ENCODE measurements at regions not wholly inside any gene's neighbourhood (a gene's known extent, or its start where the extent isn't known, plus 50 kb on each side); places are given as distances from the start of the nearest gene placed in this dataset.
A peak's percentile ranks its signal among the peaks of the same experiment; 100 is the strongest.

DNA sequence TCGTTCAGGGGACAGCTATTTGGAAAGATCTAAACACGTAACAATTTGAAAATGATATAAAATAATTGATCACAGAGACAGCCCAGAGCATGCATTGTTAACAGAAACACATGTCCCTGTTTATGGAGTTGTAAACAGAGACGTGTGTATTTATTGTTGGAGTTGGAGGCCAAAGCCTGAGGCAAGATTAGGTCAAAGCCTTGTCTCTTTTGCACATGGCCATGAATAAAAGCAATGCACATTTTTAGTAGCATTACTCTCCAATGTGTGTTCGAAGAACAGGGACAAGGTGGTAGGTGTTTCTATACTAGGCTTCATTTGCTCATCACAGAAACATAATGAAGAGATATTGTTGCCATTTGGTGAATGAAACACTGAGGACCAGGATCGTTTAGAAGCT, 841.5 kb upstream of the FANCL start:
- DNase-seq, result no peak

DNA sequence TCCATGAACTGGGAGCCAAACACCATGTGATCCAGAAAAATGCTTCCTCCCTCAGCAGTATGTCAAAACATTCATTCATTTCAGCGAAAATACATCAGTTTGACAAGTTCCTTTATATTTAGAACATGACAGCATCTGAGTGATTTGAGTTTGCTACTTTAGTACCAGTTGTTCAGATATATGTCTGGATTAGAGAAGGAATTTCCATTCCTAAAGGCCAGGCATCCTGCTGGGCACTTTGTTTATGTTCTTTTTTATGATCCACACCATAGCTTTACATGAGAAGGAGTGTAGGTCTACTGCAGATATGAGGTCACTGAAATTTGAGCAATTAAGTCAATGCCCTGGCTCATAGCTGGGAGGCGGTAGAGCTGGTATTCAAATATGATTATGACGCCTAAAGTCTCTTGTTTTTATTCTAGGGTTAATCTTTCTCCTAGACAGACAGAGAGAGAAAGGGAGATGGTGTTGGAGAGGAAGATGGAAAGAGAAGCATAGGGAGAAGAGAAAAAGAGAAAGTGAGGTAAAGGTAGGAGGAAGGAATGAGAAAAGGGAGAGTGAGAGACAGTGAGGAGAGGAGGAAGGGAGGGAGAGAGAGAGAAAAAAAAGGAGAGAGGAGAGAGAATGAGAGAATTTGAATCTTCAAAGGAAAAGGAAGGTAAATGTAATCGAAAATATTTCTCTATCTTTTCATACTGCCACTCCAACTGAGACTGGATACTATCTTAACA, 839.5 kb upstream of the FANCL start:
- DNase-seq, result no peak

DNA sequence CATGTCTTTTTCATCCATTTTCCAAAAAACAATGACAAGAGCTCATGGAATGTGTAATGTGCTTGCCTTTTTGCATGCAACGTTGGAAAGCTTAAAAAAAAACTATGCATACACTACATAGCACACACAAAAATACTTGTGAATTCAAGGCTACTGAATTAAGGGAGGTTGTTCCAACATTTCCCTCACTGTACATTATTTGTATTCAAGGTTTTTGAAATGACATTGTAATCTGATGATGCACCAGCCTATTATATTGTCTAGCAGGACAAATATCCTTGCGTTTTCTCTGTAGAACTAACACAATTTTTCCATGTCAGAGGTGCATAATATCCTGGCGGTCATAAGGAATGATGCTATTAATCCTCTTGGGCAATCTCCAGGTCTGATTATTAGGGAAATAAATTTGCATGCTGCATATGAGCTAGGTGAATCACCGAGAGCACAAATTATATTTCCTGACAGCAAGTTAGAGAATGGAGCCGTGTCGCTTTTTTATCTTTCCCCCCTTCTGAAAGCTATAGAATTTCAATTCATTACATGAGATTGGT, 836.9 kb upstream of the FANCL start:
- DNase-seq, result no peak

DNA sequence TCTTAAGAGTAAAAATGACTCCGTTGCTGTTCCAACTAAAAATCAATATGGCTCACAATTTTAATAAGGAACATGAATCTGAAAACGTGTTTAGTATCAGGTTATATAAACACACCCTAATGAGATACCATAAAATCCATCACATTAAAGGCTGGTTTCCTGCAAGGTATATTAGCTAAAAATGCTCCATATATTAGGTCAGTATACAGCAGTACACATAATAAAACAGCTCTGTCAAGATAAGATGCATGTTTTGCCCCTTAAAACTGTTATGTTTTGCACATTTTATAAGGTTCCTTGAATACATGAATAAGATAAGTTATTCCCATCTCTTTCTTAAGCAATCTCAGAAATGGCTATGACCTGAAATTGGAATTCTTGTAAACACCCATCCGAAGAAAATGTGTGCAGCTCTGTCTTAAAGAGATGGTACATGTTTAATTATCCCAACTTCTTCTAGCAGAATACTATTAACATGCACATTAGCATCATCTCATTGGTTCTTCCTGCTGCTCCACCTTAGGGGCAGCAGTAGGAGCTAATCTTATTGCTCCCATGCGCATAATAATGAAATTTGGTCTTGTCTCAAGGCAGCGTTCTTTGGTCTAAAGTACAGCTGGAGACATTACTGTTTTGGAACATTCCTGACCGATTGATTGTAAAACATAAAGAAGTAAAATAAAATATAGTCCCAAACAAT, 836.1 kb upstream of the FANCL start:
- no peak for DNase-seq

DNA sequence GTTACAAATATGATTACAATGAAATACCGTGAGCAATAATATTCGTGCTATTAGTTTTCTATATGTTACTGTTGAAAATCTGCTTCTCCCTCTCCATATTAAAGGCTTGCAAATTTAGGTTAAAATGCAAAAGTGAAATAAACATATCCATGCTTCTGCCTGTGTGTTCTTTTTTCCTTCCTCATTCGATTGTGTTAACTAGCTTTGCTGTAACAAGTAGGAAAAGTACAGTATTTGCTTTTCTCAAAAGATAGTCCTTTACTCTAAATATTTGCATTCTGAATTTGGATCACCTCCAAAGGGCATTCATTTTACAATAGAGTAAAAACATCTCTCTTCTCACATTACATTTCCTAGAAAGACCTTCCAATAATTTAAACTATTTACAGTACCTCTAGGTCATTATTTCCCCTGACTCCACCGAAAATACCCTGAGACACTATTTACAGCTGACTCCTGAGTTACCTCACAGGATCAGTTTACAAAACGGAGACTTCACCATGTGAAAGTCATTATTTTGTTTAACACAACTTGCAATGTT, 835.0 kb upstream of the FANCL start:
- DNase-seq, result no peak

DNA sequence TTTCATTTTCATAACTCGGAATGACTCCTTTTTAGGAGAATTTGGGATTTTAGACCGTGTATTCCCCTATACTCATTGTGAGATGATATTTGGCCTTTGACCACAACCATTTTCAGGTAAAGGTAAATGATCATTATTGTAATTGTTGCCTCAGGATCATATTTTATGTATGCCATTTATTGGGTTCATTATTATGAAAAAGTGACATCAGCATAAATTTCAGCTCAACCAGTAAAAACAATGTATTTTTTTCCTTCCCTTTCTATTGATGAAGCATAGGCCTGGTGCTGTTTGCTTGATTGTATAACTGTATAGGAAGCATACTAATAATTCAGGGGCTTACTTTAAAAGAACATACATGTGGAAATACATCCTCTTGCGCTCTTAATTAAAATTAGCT, 832.9 kb upstream of the FANCL start:
- DNase-seq, result no peak

DNA sequence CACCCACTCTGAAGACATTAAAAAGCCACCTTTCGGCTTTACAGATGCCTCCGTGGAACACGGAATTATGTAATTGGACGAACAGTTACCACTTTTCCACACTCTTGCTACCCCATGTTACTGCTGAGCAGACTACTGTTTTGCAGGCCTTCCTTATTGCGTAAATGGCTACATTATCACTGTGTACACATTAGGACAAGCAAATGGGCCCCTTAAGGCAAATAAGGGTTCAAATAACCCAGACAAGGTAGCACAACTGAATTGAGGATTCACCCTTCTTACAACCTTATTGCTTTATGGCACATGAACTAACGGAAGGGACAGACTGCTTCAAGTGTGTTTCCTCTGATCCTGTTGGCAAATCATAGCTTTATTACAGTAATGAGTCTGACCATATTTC, 832.2 kb upstream of the FANCL start:
- no peak for DNase-seq

DNA sequence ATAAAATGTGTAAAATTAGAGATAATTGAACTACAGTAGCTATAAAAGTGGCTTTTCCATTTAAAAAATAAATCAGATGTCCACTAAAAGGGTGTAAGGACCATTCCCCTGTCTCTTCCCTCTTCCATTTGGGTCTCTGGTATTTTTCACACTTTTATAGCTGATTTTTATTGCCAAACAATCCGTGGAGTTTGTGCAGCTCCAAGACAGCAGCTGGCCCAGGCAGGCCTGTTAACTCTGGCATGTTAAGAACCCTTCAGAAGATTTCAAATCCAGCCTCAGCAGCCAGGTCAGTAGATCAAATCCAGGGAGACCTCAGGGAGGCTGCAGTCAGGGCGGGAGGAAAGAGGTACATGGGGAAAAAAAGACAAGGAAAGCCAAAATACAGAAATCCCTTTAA, 827.1 kb upstream of the FANCL start:
- no peak for DNase-seq

DNA sequence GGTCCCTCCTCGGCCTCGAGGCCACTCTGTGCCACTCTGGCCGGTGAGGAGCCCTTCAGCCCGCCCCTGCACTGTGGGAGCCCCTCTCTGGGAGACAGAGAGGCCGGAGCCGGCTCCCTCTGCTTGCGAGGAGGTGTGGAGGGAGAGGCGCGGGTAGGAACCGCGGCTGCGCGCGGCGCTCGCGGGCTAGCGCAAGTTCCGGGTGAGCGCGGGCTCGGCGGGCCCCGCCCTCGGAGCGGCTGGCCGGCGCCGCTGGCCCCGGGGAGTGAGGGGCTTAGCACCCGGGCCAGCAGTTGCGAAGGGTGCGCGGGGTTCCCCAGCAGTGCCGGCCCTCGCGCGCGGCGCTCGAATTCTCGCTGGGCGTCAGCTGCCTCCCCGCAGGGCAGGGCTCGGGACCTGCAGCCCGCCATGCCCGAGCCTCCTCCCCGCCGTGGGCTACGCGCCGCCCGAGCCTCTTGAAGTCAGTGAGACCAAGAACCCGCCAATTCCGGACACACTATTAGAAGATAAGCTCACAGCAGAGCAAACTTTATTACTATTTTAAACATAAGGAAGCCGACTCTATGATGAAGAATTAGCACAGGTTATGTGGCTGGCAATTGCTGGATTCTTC, 825.8 kb upstream of the FANCL start:
- DNase-seq, result no peak

DNA sequence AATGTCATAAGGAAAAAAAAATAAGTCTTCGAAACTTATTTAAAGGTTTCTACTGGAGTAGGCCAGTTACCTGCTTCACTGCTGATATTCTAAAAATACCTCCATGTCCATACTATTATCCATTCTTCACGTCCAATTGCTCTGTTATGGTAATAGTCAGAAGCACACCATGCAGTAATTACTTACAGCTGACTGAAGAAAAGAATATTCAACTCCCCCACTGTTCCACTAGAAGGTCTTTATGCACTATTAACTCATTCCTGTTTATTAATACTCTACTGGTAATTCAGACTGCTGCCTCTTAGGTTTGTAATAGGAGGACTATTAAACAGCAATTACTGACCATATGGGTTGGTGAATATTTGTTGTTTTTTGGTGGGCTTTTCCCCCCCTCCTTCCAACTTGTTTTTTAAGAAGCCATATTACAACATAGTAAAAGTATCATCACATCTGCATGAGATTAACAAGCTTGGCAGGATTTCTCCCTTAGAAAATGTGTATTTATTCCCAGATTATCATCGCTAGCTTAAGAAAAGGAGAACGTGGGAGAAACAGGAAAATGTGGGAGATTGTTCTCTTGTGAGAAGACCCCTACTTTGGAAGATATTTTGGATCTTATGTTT, 806.4 kb upstream of the FANCL start:
- peak; percentile 7 for DNase-seq

DNA sequence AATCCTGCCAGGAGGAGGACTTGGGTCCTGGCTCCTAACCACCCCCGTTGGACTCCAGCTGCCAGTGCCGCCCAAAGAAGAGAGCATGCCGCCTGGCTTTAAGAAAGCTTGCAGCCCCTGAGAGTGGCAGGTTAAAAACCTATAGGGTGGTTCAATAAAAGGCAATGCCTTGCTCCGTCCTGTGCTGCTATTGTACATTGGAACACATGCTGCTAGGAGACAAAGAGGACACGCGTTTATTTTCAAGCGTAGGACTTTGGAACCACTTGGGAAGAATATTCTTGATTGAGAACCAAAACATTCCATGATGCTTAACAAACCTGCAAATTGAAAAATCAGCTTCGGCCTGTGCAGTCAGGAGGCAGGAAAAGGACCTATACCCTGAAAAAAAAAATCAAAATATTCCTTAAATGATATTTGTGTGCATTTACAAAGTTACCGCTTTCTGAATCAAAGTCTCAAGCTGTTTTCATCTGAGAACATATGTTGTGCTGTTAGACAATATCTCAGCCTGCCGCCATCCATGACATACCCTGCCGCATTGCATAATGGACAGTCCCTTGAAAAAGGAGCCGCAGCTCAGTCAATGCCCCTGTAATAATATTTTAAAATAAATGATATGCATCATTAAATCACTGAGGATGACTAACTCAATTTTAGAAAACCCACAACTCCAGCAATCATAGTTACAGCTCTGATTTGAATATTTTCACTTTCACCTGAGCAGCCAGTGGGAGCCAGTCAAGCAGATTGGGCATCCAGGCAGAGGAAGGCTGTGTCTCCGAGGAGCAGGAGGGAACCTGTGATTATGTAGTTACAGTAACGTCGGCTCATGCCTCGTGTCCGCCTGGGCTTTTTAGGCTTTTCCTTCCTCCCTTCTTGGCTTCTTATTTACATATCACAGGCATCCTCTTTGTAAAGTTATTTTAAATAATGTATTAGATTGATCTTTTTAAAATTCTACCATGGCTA, 805.6 kb upstream of the FANCL start:
- no peak for DNase-seq

DNA sequence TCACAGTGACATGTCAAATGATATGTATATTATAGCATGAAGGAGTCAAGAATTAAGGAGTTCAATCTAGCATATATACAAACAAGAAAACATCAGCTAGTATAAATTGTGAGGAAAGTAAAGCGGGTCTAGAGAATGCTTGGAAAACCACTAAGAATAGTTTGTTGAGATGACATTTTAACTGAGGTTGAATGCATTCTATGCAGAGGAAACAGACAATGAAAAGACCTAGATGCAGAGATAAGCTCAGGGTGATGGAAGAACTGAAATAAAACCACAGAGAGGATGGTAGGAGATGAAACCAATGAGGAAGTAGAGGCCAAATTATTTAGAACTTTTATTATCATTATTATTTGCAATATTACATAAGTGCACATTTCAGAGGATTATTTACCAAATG, 803.6 kb upstream of the FANCL start:
- no peak for DNase-seq

DNA sequence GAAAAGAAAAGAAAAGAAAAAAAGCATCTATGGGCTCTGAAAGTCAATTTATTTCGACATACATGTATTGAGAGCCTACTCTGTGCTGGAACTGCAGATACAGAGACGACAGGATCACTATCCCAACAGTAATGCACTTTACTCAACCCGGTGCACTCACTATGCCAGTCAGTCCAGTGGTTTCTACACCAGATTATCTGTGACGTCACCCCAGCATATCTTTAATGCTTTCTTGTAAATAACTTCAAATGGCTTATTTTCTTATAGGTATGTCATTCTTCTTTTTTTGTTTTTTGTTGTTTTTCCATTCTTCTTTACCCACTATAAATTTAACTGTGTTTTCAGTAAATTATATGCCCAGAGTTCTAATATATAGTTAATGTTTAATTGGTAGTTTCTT, 800.0 kb upstream of the FANCL start:
- no peak for DNase-seq

DNA sequence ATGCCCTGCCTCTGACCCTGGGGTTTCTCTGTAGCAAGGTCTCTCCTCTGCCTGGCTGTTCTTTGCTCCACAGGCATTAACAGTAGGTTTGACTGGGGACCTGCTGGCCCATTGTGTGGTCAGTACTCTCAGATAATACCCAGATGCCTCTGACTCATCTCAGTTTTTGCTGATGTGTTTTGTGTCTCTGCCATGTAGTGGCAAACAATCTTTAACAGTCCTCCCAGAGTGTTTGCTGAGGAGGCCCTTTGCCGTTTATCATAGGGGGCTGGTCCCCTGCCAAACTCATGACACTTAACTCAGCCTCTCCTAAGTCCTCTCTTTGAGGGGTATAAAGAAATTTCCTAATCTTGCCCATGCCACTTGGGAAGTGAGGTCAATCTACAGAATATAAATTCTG, 793.7 kb upstream of the FANCL start:
- no peak for DNase-seq

DNA sequence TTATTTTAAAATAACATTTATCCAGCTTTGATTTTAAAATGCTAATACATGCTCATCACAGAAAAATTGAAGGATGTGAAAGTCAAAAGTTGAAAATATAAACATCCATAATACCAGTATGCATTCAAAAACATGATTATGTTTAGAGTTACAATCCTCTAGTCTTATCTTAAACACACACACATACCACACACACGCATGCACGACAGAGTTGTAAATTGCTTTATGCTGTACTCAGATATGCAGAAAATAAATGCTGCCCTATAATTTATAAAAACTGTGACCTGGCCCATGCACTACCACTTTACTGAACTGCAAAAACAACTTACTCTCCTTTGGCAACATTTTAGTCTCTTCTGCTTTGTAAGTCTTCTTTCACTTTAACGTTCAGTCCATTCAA, 793.0 kb upstream of the FANCL start:
- no peak for DNase-seq

DNA sequence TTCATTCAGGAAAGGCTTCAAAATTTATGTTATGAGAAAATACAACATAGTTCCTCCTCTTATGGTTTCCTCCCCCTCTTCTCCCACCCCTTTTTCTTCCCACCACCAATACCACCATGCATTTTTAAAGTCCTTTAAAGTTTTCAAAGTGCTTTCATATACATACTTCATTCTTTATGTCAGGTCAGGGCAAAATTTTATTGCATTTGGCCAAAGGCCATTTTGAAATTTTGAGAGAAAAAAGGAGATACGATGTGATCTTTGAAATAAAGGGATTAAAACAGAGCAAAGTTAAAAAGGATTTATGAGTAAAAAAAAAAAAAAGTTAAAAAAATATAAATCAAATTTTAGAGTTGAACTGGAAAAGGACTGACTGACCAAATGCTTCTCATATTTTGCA, 792.5 kb upstream of the FANCL start:
- no peak for DNase-seq

DNA sequence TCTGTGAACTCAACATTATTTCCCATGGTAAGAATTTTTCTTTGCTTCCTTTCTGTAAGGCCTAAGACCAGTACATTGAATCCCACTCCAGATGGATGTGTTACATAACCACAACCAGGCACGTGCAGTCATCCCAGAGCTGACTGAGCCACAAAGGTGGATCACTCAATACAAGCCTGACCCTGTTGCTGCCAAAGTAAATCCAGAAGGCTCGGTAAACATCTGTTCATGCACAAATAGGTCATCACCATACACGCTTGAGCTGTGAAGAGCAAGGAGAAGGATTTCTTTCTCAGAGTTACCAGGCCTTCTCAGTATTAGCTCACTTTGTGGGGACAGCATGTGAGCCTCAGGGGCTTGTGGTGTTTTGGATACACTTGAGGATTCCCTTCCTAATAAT, 791.4 kb upstream of the FANCL start:
- DNase-seq, result no peak

DNA sequence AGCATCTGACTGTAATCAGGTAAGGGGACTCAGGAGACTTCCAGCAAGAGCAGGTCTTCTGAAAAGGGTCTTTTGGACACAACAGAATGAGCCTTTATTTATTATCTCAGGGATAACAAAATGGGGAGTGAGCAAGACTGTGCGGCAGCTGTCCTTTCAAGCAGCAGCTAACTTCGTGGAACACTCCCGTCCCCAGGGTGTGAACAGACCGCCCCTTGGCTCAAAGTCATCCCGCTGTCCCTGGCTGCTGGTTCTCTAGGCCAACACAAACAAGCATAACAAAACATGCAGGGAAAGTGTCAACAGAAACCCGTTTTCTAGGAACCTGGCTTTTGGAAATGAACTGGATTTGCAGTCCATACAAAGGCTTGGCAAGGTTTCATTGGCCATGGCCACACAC, 787.9 kb upstream of the FANCL start:
- DNase-seq, result no peak

DNA sequence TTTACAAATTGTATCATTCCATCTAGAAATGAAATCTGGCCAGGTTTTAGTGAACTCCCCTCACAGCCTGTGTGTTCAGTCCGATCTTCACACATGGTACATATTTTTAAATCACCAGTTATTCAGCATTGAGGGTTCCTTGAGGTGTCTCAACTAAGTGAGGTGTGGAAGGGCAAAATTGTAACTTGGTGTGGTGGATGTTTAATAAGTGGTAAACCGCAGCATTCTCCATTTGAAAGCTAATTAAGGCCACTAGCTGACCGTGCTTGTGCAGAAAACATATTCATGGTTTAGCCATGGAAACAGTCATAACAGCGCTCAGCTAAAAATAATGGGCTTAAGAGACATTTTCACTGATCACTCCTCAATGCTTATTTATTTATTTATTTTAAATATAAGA, 786.2 kb upstream of the FANCL start:
- DNase-seq, result no peak

DNA sequence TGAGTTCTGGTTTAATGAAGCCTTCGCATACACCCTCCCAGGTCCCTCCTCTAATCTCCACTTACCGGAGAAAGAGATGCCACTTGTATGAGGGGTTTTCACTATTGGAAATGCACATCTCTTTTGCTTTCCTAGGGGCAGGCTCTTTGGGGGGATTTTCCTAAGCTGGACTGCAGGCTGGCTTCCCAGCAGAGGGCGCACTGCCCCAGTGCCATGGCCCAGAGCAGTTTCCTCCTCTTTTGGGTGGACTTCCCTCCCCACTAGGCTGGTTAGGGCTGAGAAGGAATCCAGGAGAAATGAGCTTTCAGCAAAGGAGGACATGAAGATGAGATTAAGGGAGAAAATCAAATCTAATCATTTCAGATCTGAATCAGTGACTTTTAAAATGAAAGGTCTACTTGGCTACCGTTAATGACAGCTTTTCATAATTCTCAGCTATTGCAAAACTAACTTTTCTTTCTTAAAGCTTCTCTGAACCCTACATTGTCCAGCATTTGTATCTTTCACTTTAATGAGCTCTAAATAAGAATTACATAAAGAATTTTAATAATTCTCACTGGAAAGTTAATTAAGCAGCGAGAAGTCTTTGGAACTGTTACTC, 784.1 kb upstream of the FANCL start:
- DNase-seq, result peak; percentile 8

DNA sequence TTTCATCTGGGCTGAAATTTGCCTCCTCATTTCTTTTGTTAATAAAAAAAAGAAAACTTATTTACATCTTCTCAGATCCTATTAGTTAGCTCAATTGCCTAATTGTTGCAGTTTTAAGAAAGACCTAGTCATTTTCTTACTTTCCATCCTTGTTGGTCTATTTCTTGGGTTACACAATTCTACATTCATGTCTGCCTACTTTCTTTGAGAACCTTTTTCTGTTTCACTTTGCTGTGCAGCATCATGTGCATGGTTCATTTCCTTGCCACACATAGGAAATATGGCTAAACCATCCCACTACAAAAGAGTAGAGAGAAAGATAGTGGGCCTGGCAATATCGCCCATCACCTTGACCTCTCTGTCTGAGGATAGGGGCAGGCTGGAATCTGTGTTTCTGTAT, 780.7 kb upstream of the FANCL start:
- DNase-seq, result no peak
